Uterus (tissue), 2 donors: ENCODE measurements at regions not wholly inside any gene's neighbourhood (a gene's known extent, or its start where the extent isn't known, plus 50 kb on each side); places are given as distances from the start of the nearest gene placed in this dataset.

ENCODE experiments used
- POLR2A ChIP-seq, 2 donors: fragments of 450-650 bp; IDR thresholded peaks; one replicate each; pipeline ENCODE4 v1.6.1; 2016; ENCODE audit warnings: antibody characterized with exemption in 2 of 2, mild to moderate bottlenecking in 1 of 2, moderate library complexity in 1 of 2
- TF ChIP-seq, protein P1 (sequence below), 4 experiments: fragments of 200-600 bp in 2 of 4; fragments of 450-650 bp in 2 of 4; sonication (generic) in 2 of 4; IDR thresholded peaks; one replicate each; pipeline ENCODE4 v1.5.1; 2016 to 2019; ENCODE audit warnings: antibody characterized with exemption in 4 of 4, mild to moderate bottlenecking in 2 of 4, moderate library complexity in 1 of 4

DNA sequence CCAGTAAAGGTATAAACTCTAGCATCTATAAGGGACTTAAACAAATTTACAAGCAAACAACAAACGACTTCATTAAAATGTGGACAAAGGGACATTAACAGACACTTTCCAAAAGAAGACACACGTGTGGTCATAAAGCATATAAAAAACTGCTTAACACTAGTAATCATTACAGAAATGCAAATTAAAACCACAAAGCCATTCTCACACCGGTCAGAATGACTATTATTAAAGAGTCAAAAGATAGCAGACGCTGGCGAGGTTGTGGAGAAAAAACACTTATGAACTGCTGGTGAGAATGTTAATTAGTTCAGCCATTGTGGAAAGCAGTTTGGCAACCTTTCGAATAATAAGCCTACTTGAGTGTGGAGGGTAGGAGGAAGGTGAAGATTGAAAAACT is 217.1 kb upstream of the DLGAP1 start:
- TF ChIP-seq, protein P1, sequence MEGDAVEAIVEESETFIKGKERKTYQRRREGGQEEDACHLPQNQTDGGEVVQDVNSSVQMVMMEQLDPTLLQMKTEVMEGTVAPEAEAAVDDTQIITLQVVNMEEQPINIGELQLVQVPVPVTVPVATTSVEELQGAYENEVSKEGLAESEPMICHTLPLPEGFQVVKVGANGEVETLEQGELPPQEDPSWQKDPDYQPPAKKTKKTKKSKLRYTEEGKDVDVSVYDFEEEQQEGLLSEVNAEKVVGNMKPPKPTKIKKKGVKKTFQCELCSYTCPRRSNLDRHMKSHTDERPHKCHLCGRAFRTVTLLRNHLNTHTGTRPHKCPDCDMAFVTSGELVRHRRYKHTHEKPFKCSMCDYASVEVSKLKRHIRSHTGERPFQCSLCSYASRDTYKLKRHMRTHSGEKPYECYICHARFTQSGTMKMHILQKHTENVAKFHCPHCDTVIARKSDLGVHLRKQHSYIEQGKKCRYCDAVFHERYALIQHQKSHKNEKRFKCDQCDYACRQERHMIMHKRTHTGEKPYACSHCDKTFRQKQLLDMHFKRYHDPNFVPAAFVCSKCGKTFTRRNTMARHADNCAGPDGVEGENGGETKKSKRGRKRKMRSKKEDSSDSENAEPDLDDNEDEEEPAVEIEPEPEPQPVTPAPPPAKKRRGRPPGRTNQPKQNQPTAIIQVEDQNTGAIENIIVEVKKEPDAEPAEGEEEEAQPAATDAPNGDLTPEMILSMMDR (IDR thresholded peaks at IDR 0.05), result no peak
- no peak for TF ChIP-seq POLR2A (IDR thresholded peaks at IDR 0.05)
